Endometrial microvascular endothelial cells (primary cell): ENCODE measurements at regions not wholly inside any gene's neighbourhood (a gene's known extent, or its start where the extent isn't known, plus 50 kb on each side); places are given as distances from the start of the nearest gene placed in this dataset.
"Not testable (repeated sequence)": the region's sequence is repeated elsewhere in the genome, so short reads cannot be mapped to it uniquely, and the experiment has no call there.

Source experiments
- in situ Hi-C: cut with HindIII; loops from 2 replicates; pipeline ENCODE4 v1.10.0; 2017; ENCODE audit warnings: low sequenced_read_pairs, low pct_unique_long_range_greater_than_20kb; ENCODE audit errors: inconsistent ontology term

GRCh38 chr15:70378126-70379031 lies 280.7 kb upstream of the TLE3 start:
- in situ Hi-C loops = no loop called here

- in situ Hi-C loops = no loop called here
These were observed 279.4 kb upstream of the TLE3 start for GRCh38 chr15:70376929-70377691.

GRCh38 chr15:70376031-70376928 lies 278.6 kb upstream of the TLE3 start:
- in situ Hi-C loops = no loop called here

- in situ Hi-C loops = no loop called here
These were observed 277.9 kb upstream of the TLE3 start for GRCh38 chr15:70375586-70375985.

DNA sequence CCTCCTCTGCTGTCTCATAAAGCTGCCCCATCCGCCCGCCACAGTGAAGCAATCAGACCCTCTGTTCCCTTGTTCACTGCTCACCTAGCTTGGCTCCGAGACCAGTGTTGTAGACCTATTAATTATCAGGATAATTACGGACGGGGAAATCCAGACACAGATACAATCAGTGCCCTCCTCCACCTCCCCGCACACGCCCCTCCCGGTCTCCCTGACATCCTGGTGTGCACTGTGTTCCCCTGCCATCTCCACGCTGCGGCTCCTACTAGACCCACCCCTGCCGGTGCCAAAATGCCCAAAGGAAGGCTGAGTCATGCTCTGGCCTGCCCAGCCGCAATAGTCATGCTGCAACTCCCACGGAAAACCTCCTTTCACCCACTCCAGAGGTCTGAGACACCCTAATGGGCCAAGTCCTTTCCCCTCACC lies 277.3 kb upstream of the TLE3 start:
- in situ Hi-C loops = no loop called here

- in situ Hi-C loops = no loop called here
These were observed 276.4 kb upstream of the TLE3 start for GRCh38 chr15:70374096-70374495.

DNA sequence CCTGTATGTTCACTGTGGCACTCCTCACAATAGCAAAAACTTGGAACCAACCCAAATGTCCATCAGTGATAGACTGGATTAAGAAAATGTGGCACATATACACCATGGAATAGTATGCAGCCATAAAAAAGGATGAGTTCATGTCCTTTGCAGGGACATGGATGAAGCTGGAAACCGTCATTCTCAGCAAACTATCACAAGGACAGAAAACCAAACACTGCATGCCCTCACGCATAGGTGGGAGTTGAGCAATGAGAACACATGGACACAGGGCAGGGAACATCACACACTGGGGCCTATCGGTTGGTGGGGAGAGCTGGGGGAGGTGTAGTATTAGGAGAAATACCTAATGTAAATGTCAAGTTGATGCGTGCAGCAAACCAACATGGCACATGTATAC lies 275.7 kb upstream of the TLE3 start:
- in situ Hi-C loops = not testable (repeated sequence)

DNA sequence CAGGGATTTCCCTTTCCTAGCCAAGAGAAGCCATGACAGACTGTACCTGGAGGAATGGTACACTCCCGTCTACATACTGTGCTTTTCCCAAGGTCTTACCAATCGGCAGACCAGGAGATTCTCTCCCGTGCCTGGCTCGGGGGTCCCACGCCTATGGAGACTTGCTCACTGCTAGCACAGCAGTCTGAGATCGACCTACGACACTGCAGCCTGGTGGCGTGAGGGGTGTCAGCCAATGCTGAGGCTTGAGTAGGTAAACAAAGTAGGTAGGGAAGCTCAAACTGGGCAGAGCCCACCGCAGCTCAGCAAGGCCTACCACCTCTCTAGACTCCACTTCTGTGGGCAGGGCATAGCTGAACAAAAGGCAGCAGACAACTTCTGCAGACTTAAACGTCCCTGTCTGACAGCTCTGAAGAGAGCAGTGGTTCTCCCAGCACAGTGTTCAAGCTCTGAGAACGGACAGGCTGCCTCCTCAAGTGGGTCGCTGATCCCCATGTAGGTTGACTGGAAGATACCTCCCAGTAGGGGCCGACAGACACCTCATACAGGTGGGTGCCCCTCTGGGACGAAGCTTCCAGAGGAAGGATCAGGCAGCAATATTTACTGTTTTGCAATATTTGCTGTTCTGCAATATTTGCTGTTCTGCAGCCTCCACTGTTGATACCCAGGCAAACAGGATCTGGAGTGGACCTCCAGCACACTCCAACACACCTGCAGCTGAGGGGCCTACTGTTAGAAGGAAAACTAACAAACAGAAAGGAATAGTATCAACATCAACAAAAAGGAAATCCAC lies 270.4 kb upstream of the TLE3 start:
- in situ Hi-C loops = loop anchor here (10.0 kb wide), 1 partner anchor 243 kb away; no protein-coding TSS in a partner anchor

- in situ Hi-C loops = loop anchor here (10.0 kb wide), 1 partner anchor 239 kb away; no protein-coding TSS in a partner anchor
These were observed 266.3 kb upstream of the TLE3 start for GRCh38 chr15:70364023-70364422.

DNA sequence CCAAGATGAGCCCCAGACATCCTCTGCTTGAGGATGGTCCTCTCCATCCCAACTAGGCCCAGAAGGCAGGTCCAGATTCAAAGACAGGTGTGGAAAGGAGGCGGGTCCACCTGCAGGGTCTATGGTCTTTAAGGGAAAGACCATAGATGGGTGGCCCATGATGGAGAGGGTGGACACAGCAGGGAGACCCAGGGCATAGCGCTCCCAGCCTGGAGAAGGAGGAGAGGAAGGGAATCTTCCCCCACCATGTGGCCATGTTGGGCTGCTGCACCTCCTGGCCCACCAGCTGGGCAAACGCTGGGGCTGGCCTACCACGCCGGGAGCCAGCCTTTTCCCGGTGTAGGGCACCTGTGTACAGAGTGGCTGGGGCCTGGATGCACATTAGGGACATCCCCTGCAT lies 265.2 kb upstream of the TLE3 start:
- in situ Hi-C loops = loop anchor here (10.0 kb wide), 1 partner anchor 238 kb away; no protein-coding TSS in a partner anchor

GRCh38 chr15:70362350-70362749 lies 264.6 kb upstream of the TLE3 start:
- in situ Hi-C loops = loop anchor here (10.0 kb wide), 1 partner anchor 238 kb away; no protein-coding TSS in a partner anchor

- in situ Hi-C loops = loop anchor here (10.0 kb wide), 1 partner anchor 237 kb away; no protein-coding TSS in a partner anchor
These were observed 264.2 kb upstream of the TLE3 start for GRCh38 chr15:70361891-70362290.

DNA sequence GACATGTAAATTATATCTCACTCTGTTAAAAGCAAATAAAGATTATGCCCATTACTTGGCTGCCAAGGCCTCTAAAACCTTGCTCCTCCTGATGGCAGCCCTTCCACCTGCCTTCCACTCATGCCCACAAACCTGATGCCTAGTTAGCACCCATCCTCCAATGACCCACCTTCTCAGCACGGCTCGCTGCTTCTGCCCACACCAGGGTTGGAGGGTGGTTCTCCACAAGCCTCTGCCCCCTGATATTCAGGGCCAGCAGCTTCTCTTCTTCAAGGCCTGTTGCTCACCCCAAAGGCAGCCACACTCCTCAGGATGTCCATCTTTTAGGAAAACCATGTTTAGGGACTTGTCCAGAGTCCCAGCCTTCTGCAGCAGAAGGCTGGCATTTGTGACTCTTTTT lies 263.4 kb upstream of the TLE3 start:
- in situ Hi-C loops = loop anchor here (10.0 kb wide), 1 partner anchor 236 kb away; no protein-coding TSS in a partner anchor

- in situ Hi-C loops = no loop called here
These were observed 261.3 kb upstream of the TLE3 start for GRCh38 chr15:70358871-70359647.

DNA sequence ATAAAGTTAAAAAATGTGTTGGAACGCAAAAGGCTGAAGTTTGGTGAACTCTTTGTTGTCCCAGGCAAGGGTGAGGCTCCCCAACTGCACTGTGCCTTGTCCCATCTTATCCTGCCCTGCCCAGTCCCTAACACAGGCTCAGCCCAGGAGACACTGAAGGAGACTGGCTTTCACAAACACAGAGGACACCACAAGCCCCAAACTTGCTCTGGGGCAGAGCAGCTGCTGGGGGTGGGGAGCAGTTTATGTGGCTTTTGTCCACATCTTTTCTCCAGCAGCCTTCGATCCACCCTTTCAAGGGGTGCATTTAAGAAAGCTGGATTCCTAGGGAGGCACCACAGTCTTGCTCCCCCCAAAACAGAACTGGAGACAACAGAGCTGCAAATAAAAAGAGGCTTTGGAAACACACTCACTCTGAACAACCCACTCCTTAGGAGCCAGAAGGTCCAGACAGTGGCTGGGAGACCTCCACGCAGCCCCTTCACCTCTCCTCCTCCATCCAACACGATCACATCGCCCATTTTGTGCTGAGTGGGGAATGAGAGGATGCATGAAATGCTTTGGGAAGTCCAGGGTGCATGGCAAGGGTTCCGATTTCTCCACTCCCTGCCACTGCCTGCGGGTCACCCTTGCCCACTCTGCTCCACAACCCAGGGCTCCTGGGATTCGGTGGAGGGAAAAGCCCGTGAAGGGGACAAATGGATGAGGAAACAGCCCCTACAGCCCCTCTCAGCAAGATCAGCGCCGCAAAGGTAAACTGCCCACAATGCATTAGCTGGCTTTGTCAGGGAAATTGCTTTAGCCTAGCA lies 260.5 kb upstream of the TLE3 start:
- in situ Hi-C loops = no loop called here

DNA sequence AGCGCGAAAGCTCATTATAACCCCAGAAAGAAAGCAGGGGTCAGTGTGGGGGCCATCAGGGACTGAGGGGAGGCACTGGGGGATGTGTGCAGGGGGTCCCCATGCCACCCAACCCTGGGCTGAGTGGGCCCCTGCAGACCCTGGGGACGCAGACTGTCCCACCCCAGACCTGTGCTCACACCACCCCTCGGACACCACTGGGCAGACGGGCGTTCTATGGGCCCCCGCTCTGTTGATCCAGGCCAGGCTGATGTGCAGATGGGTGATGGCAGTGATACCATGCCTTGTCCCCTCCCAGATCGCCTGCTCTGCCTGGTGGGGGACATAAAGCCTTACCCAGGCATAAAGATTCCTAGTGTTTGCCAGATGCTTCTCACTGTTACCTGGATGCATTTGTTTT lies 259.7 kb upstream of the TLE3 start:
- in situ Hi-C loops = no loop called here
